PFSK-1 (cell line): ENCODE measurements at regions not wholly inside any gene's neighbourhood (a gene's known extent, or its start where the extent isn't known, plus 50 kb on each side); places are given as distances from the start of the nearest gene placed in this dataset.

Experiments
- FOXP2 ChIP-seq: optimal IDR thresholded peaks from 2 replicates; pipeline ENCODE3; 2011; ENCODE audit warnings: borderline replicate concordance, control low read depth, inconsistent platforms; ENCODE audit not compliant: insufficient read depth; ENCODE audit errors: extremely low read length, extremely low read depth
- POLR2AphosphoS5 ChIP-seq: IDR thresholded peaks from 2 replicates; pipeline ENCODE4 v1.6.1; 2012; ENCODE audit warnings: low read depth, mild to moderate bottlenecking, control low read depth, low read length, moderate library complexity
- REST ChIP-seq, 2 experiments: IDR thresholded peaks; 2 replicates each; pipeline versions ENCODE4 v1.6.1 to v1.8.0; 2011 to 2012; ENCODE audit warnings: low read depth in 2 of 2, low read length in 2 of 2, control low read depth in 1 of 2, inconsistent platforms in 1 of 2, mild to moderate bottlenecking in 1 of 2, moderate library complexity in 1 of 2; ENCODE audit not compliant: insufficient read depth in 1 of 2
- SIN3A ChIP-seq: IDR thresholded peaks from 2 replicates; pipeline ENCODE4 v1.6.1; 2012; ENCODE audit warnings: mild to moderate bottlenecking, low read length, moderate library complexity, borderline replicate concordance; ENCODE audit not compliant: insufficient read depth
- TAF1 ChIP-seq: IDR thresholded peaks from 2 replicates; pipeline ENCODE4 v1.6.1; 2012; ENCODE audit warnings: low read length, control low read depth, borderline replicate concordance; ENCODE audit not compliant: insufficient read depth

GRCh38 chr6:134436281-134436815 lies 118.4 kb upstream of the SGK1 start:
- TF ChIP-seq POLR2AphosphoS5 (no peak), TAF1 (no peak), REST (IDR thresholded peaks at IDR 0.05; ENCODE audit: insufficient read depth in 1 of 2, low read depth in 2 of 2, low read length in 2 of 2) (no peak), FOXP2 (no peak), SIN3A (no peak)

- TF ChIP-seq SIN3A: no peak
These were observed 117.9 kb upstream of the SGK1 start for GRCh38 chr6:134435814-134436280.

GRCh38 chr6:134434019-134434942 lies 116.4 kb upstream of the SGK1 start:
- TF ChIP-seq FOXP2 (no peak), POLR2AphosphoS5 (no peak), REST (IDR thresholded peaks at IDR 0.05; ENCODE audit: insufficient read depth in 1 of 2, low read depth in 2 of 2, low read length in 2 of 2) (no peak), TAF1 (no peak), SIN3A (no peak)

- TF ChIP-seq REST (IDR thresholded peaks at IDR 0.05; ENCODE audit: insufficient read depth in 1 of 2, low read depth in 2 of 2, low read length in 2 of 2): no peak
- no peak for TF ChIP-seq POLR2AphosphoS5
- no peak for TF ChIP-seq FOXP2
- no peak for TF ChIP-seq TAF1
- TF ChIP-seq SIN3A: no peak
These were observed 114.1 kb upstream of the SGK1 start for GRCh38 chr6:134432036-134432435.

- TF ChIP-seq TAF1: no peak
- TF ChIP-seq FOXP2: no peak
- TF ChIP-seq REST (IDR thresholded peaks at IDR 0.05; ENCODE audit: insufficient read depth in 1 of 2, low read depth in 2 of 2, low read length in 2 of 2): no peak
- no peak for TF ChIP-seq SIN3A
- no peak for TF ChIP-seq POLR2AphosphoS5
These were observed 113.5 kb upstream of the SGK1 start for GRCh38 chr6:134431421-134431859.
